H1 (cell line): ENCODE measurements at regions not wholly inside any gene's neighbourhood (a gene's known extent, or its start where the extent isn't known, plus 50 kb on each side); places are given as distances from the start of the nearest gene placed in this dataset.

Source experiments
- CTCF ChIP-seq, 3 experiments: IDR thresholded peaks; 1 replicate in 2 of 3; 2 replicates in 1 of 3; pipeline versions ENCODE4 v1.5.1 to v1.6.1; 2011; ENCODE audit warnings: low read length in 3 of 3, mild to moderate bottlenecking in 3 of 3, inconsistent platforms in 2 of 3, low read depth in 1 of 3, moderate library complexity in 1 of 3; ENCODE audit not compliant: insufficient read depth in 1 of 3; ENCODE audit errors: control extremely low read depth in 1 of 3
- TAF1 ChIP-seq: IDR thresholded peaks from 2 replicates; pipeline ENCODE4 v1.6.1; 2011; ENCODE audit warnings: mild to moderate bottlenecking, low read depth, low read length
- YY1 ChIP-seq: IDR thresholded peaks from 2 replicates; pipeline ENCODE4 v1.6.1; 2011; ENCODE audit warnings: low read depth, mild to moderate bottlenecking, low read length

GRCh38 chr15:36234743-36235142, 344.7 kb upstream of the CDIN1 start (continued):
- TF ChIP-seq CTCF (IDR thresholded peaks at IDR 0.05; ENCODE audit: control extremely low read depth in 1 of 3, insufficient read depth in 1 of 3, low read depth in 1 of 3, low read length in 3 of 3) (no peak), TAF1 (no peak), YY1 (no peak)
- TF ChIP-seq, all 59 proteins: peak for 0
